CD4-positive, alpha-beta T cell treated with Interleukin-12 subunit alpha and Interleukin-12 subunit beta, for 1 hour (primary cell): ENCODE measurements at regions not wholly inside any gene's neighbourhood (a gene's known extent, or its start where the extent isn't known, plus 50 kb on each side); places are given as distances from the start of the nearest gene placed in this dataset.

Experiments used
- DNase-seq: peaks from one replicate; pipeline ENCODE4 v3.0.0-alpha.2; 2020

GRCh38 chr16:86019446-86020047 is 120.6 kb downstream of the IRF8 start:
- DNase-seq = no peak

GRCh38 chr16:86020971-86021370 is 122.0 kb downstream of the IRF8 start:
- DNase-seq = no peak

GRCh38 chr16:86022381-86022960 is 123.5 kb downstream of the IRF8 start:
- DNase-seq = no peak

- no peak for DNase-seq
Measured at GRCh38 chr16:86024210-86024609, 125.2 kb downstream of the IRF8 start.

DNA sequence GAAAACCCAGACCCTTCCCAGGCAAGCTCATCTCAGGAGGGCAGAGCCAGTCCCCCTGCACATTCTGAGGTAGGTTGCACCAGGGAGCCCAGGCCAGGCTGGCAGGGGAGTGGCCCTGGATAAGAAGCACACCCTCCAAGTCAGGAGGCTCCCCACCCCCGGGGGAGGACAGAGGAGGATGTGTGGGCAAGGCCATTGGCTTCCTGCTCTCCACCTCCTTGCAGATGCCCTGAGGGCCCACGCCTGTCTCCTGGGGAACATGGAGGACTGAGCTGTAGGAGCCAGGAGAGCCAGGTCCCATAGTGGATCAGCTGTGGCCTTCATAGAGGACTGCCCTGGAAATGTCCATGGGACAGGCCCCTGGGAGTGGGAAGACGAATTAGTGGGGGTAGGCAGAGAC is 126.7 kb downstream of the IRF8 start:
- DNase-seq = no peak

DNA sequence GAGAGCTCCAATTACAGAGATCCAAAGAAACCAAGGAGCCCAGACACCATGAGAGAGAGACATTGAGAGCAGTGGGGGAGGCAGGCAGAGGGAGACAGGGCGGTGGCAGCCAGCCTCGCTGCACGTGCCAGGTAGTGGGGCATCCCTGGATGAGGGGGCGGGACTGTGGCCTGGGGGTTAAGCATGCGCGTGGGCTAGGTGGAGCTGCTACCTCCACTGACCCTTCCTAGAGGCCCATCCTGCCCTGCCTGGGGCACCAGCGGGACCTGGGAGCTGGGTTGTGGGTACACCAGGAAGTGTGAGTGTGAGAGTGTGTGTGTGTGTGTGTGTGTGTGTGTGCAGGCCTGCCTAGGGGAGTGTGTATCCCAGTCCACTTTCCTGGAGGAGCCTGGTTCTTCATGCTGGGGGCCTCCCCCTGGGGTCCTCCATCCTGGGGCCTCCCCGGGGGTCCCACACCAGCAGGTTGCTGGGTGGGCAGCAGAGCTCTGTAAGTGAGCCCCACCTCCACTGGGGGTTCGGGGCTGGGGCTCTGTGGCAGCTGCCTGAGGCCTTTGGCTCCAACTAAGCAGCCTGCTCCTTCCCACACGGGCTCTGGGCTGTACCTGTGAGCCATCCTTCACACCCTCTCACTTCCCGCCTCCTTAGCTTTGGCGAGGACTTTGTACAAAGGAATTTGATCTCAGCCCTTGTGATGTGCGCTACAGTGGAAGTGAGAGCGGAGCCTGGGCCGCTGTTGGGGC is 127.4 kb downstream of the IRF8 start:
- DNase-seq = no peak

GRCh38 chr16:86026916-86027315 is 128.0 kb downstream of the IRF8 start:
- no peak for DNase-seq

- no peak for DNase-seq
Measured at GRCh38 chr16:86027373-86028126, 128.6 kb downstream of the IRF8 start.

GRCh38 chr16:86029131-86029741 is 130.3 kb downstream of the IRF8 start:
- DNase-seq = no peak

DNA sequence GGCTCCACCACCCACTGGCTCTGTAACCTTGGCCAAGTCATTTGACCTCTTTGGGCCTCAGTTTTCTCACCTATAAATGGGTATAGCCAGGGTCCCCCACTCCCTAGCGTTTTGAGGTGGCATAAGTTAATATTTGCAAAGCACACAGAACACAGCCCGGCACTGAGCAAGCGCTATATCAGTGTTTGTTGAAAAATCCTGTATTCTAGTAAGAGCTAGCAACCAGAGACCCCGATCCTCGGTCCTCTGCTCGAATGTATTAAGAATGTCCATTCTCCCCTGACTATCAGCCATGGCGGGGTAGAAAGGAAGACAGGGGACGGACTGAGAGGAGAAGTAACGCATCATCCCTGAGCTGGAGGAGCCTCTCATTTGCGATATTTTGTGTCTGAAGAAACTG is 131.2 kb downstream of the IRF8 start:
- no peak for DNase-seq

DNA sequence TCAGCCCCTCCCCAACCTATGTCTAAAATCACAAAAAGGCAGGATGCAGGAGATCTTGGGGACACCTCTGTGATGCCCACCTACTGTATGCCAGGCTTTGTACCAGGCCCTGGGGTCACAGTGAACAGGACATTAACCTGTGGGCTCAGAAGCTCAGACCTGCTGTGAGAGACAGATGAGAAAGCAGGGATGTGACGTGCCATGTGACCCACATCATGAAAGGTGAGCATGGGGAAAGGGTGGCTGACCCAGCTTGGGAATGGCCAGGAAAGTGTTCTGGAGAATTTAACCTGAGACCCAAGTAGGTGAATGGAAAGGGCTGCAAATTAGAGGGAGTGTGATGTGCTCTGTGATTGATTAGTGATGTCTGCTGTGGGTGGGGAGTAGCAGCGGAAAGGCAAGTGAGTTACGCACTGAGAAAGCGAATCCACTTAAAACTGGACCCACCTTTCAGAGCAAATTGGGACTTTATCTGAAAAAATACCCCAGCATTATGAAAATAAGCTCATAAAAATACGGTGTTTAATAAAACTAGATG is 132.2 kb downstream of the IRF8 start:
- no peak for DNase-seq

DNA sequence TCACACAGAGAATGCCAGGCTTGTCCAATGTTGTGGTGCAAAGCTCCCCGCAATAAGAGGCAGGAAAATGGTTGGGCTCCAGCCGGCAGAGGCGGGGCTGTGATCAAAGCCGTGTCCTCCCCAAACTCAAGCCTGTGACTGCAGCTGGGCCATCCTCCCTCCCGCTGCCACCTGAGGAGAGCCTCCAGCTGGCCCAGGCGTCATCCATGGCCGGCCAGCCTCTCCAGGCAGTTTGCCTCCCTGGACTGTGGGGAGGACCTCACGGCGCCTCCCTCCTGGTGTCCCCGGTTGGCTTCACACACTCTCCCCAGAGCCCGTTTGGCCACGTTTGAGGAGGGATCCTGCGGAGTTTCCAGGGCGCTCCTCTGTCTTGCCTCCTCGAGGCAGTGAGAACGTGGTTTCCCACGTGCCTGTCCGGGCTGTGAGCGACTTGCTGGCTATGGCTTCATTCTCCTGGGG is 134.1 kb downstream of the IRF8 start:
- DNase-seq = no peak

GRCh38 chr16:86033971-86034370 is 135.0 kb downstream of the IRF8 start:
- no peak for DNase-seq

- DNase-seq = no peak
Measured at GRCh38 chr16:86034421-86034919, 135.5 kb downstream of the IRF8 start.

GRCh38 chr16:86035906-86036305 is 136.9 kb downstream of the IRF8 start:
- DNase-seq = no peak

DNA sequence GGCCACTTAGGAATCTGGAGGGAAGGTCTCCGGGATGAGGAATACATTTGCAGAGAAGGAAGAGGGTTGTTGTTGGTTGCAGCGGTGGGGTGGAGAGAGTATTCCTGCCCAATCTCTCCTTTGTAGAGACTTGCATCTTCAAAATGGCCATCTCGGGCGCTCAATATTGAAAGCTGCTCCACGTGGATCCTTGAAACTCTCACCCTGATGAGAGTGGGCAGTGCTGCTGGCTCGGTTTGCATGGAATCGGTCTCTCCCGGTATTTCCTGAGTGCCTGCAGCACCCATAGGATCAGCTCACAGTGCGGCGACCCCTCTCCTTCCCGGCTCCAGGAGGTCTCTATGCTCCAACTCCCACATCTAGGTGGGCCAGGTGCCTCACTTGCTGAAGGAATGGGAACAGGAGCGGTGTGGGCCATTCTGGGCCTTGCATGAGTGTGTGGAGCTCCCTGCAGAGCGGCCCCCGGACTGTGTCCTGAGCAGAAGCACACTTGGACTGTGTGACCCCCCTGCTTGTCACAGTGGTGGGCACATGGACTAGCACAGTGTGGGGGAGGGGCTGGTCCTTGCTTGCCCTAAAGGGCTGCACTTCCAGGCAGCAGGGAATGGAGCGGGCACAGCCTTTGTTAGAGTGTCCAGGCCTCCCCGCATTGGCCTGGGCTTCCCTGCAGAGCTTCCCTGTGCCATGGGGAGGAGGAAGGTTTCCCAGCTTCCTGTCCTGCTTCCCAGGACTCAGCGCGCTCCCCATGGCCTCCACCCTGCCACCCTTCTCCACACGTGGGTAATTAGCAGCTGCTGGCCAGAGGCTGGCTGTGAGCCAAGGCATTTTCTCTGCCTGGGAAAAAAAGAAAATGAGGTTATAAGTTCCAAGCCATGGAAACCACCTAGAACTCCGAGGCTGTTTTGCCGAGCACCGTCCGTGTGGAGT is 139.3 kb downstream of the IRF8 start:
- DNase-seq = no peak

DNA sequence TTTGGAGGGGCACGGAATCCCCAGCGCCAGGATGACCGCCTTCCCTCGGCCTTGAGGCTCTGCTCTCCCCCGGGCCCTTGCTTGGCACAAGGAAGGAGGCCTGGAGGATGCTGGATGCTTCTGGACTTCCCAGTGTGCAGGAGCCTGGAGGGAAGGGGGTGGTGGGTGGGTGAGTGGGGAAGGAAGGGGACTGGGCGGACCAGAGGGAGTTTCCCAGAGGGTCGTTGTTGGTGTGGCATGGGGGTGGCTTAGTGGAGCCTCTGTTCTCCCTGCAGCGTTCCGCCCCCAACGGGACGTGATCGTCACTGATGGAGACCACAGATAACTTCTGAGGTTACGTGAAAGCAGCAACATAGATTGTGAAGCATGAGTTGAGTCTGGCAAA is 140.0 kb downstream of the IRF8 start:
- DNase-seq = no peak

DNA sequence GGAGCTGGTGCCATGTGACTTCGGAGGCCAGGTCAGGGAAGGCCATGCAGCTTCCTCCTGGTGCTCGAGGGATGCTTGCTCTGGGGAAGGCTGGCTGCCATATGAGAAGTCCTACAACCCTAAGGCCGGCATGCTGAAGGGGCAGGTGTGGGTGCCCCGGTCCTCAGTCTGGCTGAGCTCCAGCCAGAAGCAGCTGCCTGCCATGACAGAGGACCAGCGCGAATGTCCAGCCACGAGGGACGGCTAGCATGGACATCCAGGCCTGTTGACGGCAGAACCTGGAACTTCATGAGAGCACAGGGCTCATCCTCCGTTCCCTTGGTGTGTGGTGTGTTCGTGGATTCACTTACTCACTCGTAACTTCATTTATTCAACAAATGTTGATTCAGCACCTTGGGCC is 140.6 kb downstream of the IRF8 start:
- no peak for DNase-seq

- DNase-seq = no peak
Measured at GRCh38 chr16:86040496-86040895, 141.5 kb downstream of the IRF8 start.

DNA sequence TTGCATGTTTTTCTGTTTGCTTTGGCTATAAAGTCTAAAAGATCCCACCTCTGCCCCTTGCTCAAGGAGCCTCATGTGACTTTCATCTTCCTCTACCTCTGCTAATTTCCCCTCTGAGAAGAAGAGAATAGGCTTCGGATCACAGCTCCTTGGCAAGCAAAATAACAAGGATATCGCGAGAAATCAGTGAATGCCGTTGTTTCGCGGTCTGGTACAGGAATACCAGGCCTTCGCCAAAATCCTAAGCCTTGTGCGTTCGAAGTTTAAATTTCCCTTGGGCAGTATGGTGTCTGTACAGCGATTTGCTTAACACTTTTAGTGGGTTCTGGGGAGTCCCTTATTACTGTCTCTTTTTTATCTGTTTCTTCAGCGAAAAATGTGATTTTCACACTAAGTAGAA is 142.3 kb downstream of the IRF8 start:
- DNase-seq = no peak

DNA sequence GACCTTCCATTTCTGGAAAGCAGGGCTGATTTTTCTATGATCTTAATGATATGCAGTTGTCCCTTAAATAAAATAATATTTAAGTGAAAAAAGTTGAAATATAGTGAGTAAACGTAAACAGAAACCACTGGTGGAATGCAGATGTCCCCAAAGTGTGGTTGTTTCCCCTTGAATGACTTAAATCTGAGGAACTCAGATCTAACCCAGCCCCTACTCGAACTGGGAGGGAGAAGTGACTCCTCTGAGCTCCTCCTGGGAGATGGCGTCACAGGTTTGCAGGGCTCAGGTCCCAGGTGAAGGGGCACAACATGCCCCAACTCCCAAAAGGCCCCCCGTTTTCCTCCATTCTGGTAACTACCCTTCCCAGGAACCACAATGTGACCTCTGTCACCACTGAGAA is 142.8 kb downstream of the IRF8 start:
- no peak for DNase-seq

DNA sequence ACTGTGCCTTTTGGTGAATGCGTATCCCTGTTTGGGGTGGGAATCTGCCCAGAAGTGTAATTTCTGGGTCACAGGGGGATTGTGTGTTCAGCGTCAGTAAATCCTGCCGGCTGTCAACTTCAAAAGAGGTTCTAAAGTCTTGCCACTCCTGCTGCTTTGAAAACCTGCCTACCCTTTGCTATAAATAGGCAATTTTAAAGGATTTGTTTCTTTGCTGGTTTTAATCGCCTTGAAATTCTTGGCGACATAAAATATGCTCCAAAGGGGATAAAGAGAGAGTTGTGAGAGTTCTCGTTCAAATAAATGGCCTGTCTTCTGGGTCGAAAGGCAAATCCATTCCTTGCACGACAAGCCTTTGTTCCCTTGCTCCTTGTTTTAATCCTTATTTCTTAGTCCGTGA is 143.4 kb downstream of the IRF8 start:
- no peak for DNase-seq
